Stimulated activated CD8-positive, alpha-beta memory T cell treated with anti-CD3 and anti-CD28 coated beads, Interleukin-12 subunit alpha, Interleukin-12 subunit beta, amount 100 ng/mL, for 24 hours (primary cell): ENCODE measurements at regions not wholly inside any gene's neighbourhood (a gene's known extent, or its start where the extent isn't known, plus 50 kb on each side); places are given as distances from the start of the nearest gene placed in this dataset.

Source experiments
- DNase-seq: peaks from one replicate; pipeline ENCODE4 v3.0.0-alpha.2; 2020; ENCODE audit errors: extremely low read depth

DNA sequence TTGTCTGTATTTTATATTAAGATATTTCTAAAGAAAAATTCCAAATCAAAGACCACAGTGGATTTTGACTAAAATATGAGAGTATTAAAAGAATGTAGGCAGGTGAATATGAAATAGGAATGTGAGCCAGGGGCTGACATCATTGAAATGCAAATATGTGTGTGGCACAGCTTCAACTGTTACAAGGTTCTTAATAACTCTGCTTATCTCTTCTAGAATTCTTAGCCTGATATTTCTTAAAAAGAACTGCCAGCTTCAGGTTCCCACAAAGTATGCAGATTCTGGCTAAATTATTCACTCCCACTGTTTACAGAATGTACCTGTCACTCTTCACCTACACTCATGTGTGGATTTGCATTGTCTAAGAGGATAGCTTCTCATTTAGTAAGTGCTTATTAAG is 274.4 kb downstream of the DIRAS2 start:
- DNase-seq = no peak

DNA sequence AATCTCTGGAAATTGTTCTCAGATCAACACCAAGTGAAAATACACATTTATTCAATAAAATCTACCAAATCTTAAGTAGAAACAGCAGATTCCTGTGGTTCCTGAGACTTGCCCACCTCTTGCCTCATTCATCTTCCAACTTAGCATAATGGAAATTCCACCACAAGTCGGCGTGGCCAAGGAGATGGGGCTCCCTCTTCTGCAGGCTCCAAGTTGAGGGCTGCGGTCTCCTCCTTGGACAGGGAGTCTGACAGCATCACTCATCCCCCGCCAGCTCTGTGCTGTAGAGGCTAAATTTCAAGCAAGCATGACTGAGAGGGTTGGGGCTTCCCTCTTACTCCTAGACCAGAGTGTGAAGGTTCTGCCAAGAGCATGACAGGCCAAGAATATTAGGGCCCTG is 273.7 kb downstream of the DIRAS2 start:
- no peak for DNase-seq

DNA sequence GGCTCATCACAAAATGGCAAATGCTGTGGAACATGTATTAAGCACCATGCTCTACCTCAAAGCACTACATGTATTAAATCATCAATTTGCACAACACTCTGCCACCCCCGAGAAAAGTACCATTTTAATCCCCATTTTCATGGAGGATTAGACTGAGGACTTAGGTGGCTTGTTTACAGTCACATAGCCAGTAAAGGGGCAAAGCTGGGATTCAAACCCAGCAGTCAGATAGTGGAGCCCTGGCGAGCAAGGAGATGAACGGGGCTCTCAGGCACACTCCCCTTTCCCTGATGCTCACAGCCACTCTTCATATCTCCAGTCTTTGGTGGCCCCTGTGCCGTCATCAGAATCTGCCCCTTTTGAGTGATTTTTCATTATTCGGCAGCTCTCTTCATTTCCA is 262.9 kb downstream of the DIRAS2 start:
- no peak for DNase-seq

DNA sequence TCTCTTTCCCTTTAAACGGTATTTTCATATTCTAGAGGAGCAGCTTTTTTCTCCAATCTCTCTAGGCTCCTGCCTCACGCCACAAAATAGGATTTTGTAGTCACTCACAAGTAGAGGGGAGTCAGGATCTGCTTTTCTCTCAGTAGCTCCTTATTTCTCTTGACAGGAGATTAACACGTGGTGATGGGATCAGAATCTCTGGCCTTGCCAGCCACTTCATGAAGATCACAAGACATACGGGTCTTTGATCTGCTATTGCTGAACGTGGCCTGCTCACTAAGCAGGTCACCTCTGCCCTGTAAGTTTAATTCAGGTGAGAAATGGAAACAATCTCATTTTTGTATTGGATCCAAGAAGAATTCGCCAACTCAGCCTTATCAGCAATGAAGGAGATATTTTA is 257.5 kb downstream of the DIRAS2 start:
- DNase-seq = no peak

DNA sequence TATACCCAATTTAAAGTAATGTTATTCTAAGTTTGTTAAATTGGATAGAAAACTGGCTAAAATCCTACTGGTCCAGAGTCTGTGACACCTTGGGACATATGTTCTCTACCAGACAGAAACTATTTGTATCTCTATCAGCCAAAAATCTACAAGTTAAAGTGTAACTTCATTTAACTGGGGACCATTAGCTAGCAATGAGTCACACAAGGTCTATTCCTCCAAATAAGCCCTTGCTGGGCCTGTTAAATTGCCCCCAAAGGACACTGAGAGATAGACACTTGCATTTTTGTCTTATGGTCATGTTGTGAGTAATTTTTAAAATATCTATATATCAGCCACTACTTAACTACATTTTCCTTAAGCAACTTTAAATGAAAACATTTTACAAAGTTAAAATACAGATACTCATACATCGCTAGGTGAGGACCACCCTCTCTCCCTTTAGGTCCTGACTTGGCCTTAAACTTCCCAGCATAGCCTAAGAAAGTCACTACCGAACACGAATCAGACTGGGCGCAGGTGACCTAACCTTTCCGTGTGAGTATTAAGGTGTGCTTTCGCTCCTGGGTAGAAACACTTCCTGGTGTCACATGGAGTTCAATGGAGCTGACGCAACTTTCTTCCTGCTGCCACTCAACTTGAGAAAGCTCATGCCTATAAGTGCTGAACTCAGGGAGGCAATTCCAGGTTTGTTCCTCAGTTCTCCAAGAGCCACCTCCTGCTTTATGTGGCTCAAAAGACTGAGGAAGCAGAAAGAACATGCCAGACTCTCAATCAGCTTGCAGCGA is 249.1 kb downstream of the DIRAS2 start:
- DNase-seq = no peak

DNA sequence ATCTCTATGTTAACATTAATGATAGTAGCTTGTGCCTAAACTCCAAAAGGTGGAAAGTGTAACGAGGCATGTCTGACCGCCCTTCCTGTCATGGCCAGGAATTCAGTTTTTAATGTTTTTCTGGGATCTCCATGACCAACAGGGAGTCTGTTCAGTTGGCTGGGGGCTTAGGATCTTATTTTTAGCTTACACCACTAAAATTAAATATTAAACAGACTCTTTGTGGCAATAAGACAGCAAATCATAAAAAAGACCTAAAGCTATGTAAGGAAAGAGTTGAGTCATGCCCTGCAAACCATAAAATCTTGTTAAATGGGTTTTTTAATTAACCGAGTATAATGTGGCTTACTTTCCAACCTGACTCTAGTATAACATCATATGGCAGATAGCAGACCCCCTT is 247.8 kb downstream of the DIRAS2 start:
- no peak for DNase-seq

DNA sequence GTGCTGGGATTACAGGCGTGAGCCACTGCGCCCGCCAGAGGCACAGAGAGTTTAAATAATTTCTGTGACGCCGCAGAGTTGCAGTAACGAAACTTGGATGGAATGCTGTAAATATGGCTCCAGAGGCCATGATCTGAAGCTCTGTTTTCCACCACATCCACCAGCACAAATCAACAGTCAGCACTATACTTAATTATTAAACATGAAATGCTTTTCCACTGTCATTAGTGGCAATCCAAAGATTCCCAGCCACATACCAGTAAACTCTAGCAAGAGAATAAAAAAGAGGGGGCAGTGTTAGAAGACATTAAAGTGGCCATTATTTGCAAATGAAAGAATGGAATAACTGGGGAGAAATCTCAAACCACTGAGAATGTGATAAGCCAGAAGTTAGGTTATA is 242.5 kb downstream of the DIRAS2 start:
- DNase-seq = no peak

DNA sequence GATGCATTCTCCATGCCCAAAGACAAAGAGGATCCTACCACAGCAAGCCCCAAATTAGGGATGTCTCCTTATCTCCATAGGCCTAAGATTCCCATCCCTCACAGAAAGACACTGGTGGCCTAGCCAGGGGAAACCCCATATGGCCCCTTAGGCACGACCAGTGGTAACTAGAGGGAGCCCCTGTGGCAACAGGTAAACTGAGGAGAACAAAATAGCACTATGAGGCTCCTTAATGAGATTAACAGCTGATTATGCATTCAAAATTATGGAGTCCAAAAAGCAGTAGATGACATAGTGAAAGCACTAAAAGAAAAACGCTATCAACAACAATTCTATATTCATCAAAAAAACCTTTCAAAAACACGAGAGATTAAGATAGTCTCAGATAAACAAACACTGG is 234.0 kb downstream of the DIRAS2 start:
- no peak for DNase-seq

DNA sequence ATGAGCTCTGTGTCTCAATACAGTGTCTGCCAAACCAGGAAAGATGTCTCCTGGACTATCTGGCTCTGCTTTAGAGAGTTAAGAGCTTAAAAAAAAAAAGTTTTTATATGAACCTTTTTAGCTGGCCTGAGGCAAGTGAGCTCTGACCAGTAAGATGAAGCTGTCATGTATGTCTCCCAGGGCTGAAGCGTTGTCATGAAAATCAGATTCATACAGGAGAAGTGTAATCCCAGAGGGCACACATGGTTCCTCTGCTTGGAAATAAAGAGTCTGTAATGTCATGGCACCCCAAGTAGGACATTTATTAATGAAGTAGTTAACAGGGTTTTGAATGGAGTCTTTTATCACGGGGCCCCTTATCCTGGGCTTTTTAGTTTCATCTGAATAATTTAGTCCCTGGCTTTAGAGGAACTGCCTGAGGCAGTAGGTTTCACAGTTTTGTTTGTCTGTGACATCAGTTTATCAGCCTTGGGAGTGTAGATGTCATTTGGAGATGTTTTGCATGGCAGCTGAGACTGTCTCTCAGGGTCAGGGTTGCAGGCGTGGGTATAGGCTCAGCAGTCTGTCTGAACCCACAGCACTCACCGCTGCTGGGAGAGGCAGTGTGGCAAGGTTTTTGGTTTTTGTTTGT is 223.3 kb downstream of the DIRAS2 start:
- DNase-seq = no peak

DNA sequence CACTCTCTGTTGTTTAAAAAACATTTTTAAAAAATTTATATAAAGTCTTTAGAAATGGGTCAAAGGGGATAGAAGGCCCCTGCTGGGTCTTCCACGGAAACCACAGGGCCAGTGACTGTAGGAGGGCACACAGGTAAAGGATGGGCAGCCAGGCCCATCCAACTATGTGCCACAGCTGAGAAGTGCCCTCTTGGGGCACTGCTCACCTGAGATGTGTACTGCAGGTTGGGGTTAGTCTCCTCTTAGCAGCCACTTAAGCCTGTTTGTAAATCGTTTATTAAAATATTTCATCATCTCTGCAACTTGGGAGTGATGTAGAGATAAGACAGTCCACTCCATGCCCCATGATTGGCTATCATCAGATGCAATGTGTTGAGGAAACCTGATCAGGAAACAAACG is 222.4 kb downstream of the DIRAS2 start:
- DNase-seq = no peak

DNA sequence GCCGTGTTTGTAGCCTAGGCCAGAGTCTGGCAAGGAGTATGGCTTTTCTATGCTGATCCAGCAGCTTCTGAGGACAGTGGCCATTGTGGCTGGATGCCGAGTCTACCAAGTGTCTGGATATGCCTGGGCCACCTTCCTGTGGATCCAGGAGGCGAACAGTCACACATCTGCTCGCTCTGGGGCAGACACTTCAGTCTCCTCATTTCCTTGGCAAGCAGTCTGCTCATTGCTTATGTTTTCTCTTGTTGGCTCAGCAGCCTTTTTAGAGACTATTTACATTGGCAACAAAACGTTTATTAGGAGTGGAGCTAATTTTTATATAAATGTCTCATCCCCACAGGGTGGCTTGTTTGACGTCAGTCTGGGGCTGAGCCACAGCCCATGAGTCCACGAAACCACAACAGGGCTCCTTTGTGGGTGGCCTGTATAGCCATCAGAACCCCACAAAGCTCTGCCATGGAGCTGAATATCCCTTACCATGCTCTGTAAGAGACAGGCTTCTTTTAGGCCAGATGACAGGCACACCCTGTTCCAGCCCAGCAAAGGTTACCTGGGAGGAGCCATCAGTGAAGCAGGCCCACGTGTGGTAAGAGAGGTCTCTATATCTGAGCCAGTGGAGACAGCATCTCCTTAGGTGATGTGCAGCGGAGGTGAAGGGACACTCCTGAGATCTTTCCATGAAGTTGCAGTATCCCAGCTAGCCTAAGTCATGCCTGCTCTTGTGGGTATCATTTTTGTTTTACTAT is 221.7 kb downstream of the DIRAS2 start:
- DNase-seq = no peak

DNA sequence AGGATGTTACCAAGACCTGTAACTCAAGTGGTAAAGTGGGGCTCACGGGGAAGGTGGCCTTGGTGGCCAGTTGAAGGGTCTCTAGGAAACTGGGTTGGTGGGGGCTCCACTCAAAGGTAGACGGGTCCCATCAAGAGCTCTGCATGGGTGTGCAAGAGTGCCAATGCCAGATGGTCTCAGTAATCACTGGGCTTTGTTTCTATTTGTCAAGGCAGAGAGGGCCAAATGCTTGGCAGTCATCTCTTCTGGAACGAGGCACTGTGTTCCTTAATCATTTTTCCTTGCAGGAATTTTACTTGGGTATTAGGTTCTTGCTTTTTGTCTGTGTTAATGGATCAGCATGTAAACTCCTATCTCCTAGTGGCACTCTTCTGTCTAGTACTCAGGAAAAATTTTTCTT is 220.8 kb downstream of the DIRAS2 start:
- DNase-seq = no peak

DNA sequence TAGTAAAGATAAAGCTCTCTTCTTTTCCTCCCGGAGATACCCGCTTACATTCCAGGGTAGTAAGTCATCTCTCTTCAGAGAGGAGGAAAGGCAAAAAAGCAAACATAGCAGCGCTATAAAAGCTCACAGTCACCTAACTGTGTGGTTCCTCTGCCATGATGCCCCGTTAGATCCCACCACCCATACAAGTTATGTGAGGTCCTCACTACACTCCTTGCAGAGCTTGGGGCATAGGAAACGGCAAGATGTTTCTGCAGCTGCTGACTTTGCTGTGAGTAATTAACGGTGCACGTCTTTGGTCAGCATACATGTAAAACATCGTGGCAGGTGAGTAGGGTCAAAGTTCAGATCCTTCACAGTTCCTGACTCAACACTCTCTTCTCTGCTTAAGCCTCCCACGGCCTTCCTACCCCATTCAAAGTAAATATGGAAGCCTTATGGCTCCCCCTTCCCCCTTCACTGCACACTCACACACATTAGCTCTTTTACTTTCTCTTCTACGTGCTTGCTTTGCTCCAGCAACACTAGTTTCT is 218.9 kb downstream of the DIRAS2 start:
- DNase-seq = no peak

DNA sequence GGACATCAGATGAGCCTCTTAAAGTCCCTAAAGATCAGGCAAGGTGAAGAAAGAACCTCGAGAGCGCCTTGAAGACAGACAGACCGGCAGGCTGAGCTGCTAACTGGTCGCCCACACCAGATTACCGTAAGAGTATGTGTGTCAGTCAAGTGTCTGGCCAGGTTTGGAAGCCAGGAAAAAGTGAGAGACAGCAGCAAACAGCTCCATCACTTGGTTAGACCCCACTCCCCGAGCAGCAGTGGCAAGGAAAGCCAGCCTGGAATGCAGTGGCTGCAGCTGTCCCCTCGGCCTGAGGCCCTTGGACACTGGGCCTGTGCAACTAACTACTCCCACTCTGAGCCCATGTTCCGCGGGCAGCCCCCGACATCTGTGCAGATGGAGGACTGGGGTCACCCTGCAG is 214.1 kb downstream of the DIRAS2 start:
- DNase-seq = no peak

DNA sequence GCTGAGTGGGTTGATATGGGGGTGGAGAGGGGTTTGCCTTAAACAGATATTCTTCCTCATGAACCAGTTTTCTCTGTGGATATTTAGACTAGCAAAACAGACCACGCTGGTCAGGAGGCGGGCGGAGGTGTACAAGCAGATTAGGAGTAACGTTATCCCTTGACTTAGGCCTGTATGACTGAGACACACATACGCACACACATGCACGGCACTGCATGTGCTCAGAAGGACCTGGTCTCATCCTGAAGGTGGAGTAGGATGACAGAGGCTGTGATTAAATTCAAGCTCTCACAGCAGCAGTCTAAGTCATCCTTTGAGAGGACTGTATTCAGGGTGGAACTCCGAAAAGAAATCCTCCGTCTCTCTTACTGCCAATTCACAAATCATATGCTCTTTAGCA is 209.7 kb downstream of the DIRAS2 start:
- no peak for DNase-seq

DNA sequence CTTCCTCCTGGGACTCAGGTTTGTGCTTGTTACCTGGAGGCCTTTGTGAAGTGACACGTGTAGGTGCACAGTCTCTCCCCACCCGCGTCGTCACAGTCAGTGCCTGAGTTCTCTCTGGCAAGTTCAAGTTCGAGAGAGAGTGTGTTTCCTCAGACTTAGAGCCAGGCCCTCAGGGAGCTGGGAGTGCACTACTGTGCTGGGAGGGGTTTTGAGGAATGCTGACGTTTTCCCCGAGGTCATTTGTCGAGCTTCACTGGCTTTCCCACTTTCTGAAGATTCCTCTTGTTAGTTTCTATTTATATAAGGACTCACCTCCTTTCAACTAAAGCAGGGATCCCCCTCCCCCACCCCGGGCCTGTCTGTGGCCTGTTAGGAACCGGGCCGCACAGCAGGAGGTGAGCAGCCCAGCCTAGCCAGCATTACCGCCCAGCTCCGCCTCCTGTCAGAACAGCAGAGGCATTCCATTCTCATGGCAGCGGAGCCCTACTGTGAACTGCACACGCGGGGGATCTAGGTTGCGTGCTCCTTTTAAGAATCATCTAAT is 209.2 kb downstream of the DIRAS2 start:
- DNase-seq = no peak

DNA sequence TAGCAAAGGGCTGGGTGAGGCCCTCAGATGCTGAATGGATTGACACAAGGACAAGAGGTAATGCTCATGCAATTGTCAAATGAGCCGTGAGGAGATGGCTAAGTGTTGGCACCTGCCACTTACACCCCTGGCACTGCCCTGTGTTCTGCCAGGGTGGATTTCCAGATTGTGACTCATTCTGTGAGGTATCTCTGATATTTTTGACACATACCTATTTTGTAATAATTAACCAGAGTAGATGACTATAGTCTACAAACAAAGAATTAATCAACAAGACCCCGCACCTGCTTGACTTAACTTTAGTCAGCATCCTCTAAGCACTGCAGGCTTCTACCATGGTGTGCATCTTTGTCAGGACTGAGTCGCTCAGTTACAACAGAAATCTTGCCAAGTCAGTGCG is 200.8 kb downstream of the DIRAS2 start:
- no peak for DNase-seq

DNA sequence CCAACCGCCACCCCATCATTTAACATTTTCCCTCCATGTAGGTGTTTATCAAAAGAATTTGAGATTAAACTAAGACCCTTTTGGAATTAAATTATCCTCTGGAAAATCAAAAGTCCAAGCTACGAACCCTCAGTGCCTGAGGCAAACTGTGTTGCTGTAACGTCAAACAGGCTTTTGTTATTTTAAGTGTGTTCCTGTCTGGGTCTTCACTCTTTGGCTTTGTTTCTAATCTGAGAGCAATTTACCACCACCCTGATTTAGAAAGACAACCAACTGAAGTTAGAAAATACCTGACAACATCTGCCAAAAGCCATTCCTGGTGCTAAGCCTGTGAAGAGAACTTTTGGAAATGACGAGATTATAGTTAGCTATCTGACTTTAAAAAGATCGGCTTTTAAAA is 199.9 kb downstream of the DIRAS2 start:
- DNase-seq = no peak

DNA sequence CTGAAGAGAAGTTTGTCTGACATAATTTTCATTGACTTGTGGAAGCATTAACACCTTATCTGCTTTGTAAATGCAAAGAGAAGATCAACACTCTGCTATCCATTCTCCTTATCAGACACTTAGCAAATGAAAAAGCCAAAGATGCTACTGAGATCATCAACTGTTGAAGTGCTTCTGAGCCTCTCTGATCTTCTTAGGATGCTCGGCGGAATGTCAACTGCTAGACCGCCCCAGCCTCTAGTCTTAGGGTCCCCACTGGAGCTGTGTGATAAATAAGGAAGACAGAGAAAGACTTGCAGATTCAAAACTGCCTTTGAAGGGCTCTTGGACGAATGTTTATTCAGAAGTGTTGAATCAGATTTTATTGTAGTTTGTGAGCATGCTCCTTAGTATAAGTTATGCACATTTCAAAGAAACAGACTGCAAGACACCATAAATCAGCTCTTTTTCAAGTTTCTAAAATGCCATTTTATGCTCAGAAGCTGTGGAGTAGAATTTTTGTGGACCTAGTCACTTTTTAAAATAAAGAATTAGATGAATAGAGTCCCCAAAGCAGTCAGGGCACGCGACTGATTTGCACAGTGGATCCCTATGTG is 197.9 kb downstream of the DIRAS2 start:
- DNase-seq = no peak

DNA sequence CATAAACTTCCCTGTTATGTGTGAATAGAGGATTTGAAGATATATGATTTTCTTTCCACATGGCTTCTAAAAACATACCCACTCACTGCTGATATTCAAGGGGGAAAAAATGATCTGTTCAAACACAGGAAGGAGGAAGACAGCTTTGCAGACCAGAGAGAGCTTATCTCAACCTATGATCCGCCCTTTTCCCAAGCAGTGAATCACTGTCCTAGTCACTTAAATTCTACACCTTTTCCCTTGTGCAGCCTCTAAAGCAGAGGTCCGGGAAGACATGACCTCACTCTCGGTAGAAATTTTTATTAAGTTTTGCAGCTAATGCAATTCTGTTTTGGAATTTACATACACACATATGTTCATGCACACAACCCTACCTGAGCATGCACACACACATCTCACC is 197.2 kb downstream of the DIRAS2 start:
- DNase-seq = no peak

DNA sequence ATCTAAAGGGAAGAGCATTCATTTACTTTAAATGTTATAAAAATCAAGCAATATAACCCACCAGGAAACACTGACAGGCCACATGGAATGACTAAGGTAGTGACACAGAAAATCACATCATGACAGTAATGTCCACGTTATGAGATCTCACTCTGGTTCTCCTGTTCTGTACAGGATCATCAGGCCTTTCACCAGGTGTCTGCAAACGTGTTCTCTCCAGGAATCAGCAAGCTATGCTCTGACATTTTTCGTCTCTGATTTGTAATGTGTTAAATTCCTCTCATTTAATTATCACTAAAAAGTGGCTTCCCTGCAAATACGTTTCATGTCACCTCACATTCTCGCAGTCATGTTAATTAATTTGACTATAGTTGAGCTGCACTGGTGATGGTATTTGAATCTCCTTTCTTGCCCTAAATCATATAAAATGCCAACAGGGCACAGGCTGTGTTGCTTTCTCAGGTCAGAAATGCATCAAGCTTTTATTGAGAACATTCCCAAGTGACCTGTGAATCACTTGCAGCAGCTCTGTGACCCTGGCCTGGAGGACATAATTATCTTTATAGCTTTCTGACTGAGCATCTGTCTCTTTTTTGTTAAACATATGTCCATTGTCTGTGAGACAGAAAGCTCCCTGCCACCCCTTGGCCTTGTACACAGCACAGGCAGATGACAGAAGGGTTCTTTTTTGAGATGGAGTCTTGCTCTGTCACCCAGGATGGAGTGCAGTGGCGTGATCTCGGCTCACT is 196.2 kb downstream of the DIRAS2 start:
- DNase-seq = no peak
